ENCODE measurements at regions not wholly inside any gene's neighbourhood (a gene's known extent, or its start where the extent isn't known, plus 50 kb on each side); places are given as distances from the start of the nearest gene placed in this dataset.

- ATAC-seq (replicated peaks in 1 of 4) (no peak), DNase-seq (no peak)
- H3K4me1 ChIP-seq (ENCODE audit: control insufficient read depth in 1 of 2, extremely low read depth in 1 of 2, insufficient read depth in 2 of 2, low read length in 2 of 2) = no peaks in the 10 kb centered on the region
- Mint-ChIP-seq H3K27ac (no peak overlapping the region), H3K4me3 (no peak overlapping the region), H3K4me1 (no peaks in the 10 kb centered on the region), H3K9me3 (peaks cover 4 to 9% (median 5%) of the 10 kb centered on the region in 3 donors), H3K36me3 (no peaks in the 10 kb centered on the region), H3K27me3 (no peaks in the 10 kb centered on the region)
- H3K36me3 ChIP-seq (ENCODE audit: control insufficient read depth in 2 of 2, extremely low read depth in 1 of 2, insufficient read depth in 1 of 2, low read length in 1 of 2) = no peaks in the 10 kb centered on the region
- no peaks in the 10 kb centered on the region for H3K27me3 ChIP-seq (replicated peaks in 1 of 2; ENCODE audit: control insufficient read depth in 2 of 2, extremely low read depth in 1 of 2, insufficient read depth in 2 of 2, low read length in 1 of 2)
- no peak overlapping the region for H3K27ac ChIP-seq (ENCODE audit: low read length)
- POLR2A ChIA-PET = no interaction called here
- H3K4me3 ChIP-seq (ENCODE audit: control insufficient read depth in 1 of 2, extremely low read depth in 1 of 2, low read length in 1 of 2) = no peak overlapping the region
- CTCF ChIA-PET = no interaction called here
- H3K9me3 ChIP-seq = no peaks in the 10 kb centered on the region
- 58% methylated on average over 3 of the region's 5 CpGs for WGBS (ENCODE audit: insufficient coverage)
Measured at GRCh38 chr4:171524903-171525302, 288.3 kb upstream of the GALNTL6 start.

- CTCF ChIA-PET = no interaction called here
Measured at GRCh38 chr4:171521726-171522125, 291.5 kb upstream of the GALNTL6 start.

GRCh38 chr4:171519457-171519856 lies 293.7 kb upstream of the GALNTL6 start:
- WGBS (ENCODE audit: insufficient coverage) = no CpG with 5 or more reads among the region's 4 CpGs
- H3K36me3 ChIP-seq (ENCODE audit: control insufficient read depth in 2 of 2, extremely low read depth in 1 of 2, insufficient read depth in 1 of 2, low read length in 1 of 2) = no peaks in the 10 kb centered on the region
- no peak for ATAC-seq (replicated peaks in 1 of 4)

More at GRCh38 chr4:171521726-171522125, 291.5 kb upstream of the GALNTL6 start:
- Histone ChIP-seq H3K4me1 (ENCODE audit: control insufficient read depth in 1 of 2, extremely low read depth in 1 of 2, insufficient read depth in 2 of 2, low read length in 2 of 2) (no peaks in the 10 kb centered on the region), H3K36me3 (ENCODE audit: control insufficient read depth in 2 of 2, extremely low read depth in 1 of 2, insufficient read depth in 1 of 2, low read length in 1 of 2) (no peaks in the 10 kb centered on the region), H3K27me3 (replicated peaks in 1 of 2; ENCODE audit: control insufficient read depth in 2 of 2, extremely low read depth in 1 of 2, insufficient read depth in 2 of 2, low read length in 1 of 2) (no peaks in the 10 kb centered on the region), H3K4me3 (ENCODE audit: control insufficient read depth in 1 of 2, extremely low read depth in 1 of 2, low read length in 1 of 2) (no peak overlapping the region), H3K9me3 (no peaks in the 10 kb centered on the region), H3K27ac (ENCODE audit: low read length) (no peak overlapping the region)
- ATAC-seq (replicated peaks in 1 of 4) (no peak), DNase-seq (no peak)
- no peak overlapping the region for H3K27ac Mint-ChIP-seq
- peaks cover 6 to 12% (median 11%) of the 10 kb centered on the region in 3 donors for H3K9me3 Mint-ChIP-seq
- no peaks in the 10 kb centered on the region for H3K36me3 Mint-ChIP-seq
- no peak overlapping the region for H3K4me3 Mint-ChIP-seq
- 63% methylated on average over 1 of the region's 3 CpGs for WGBS (ENCODE audit: insufficient coverage)
- no peaks in the 10 kb centered on the region for H3K27me3 Mint-ChIP-seq
- POLR2A ChIA-PET = interaction anchor here in 1 of 2 donors (0.7 kb wide), 1 partner anchor 17 kb away, joined by 10 read pairs; no protein-coding TSS in a partner anchor
- H3K4me1 Mint-ChIP-seq = no peaks in the 10 kb centered on the region

GRCh38 chr4:171517883-171518282 lies 295.3 kb upstream of the GALNTL6 start:
- H3K9me3 Mint-ChIP-seq = peaks cover 6 to 17% (median 9%) of the 10 kb centered on the region in 3 donors
- ChIA-PET CTCF (no interaction called here), POLR2A (no interaction called here)
- H3K27me3 Mint-ChIP-seq = no peaks in the 10 kb centered on the region
- WGBS (ENCODE audit: insufficient coverage) = 86% methylated on average over 1 of the region's 1 CpG
- H3K27ac Mint-ChIP-seq = no peak overlapping the region
- no peak for ATAC-seq (replicated peaks in 1 of 4)
- Histone ChIP-seq H3K27me3 (replicated peaks in 1 of 2; ENCODE audit: control insufficient read depth in 2 of 2, extremely low read depth in 1 of 2, insufficient read depth in 2 of 2, low read length in 1 of 2) (no peaks in the 10 kb centered on the region), H3K36me3 (ENCODE audit: control insufficient read depth in 2 of 2, extremely low read depth in 1 of 2, insufficient read depth in 1 of 2, low read length in 1 of 2) (no peaks in the 10 kb centered on the region), H3K27ac (ENCODE audit: low read length) (no peak overlapping the region), H3K4me1 (ENCODE audit: control insufficient read depth in 1 of 2, extremely low read depth in 1 of 2, insufficient read depth in 2 of 2, low read length in 2 of 2) (no peaks in the 10 kb centered on the region), H3K4me3 (ENCODE audit: control insufficient read depth in 1 of 2, extremely low read depth in 1 of 2, low read length in 1 of 2) (no peak overlapping the region), H3K9me3 (no peaks in the 10 kb centered on the region)
- no peaks in the 10 kb centered on the region for H3K4me1 Mint-ChIP-seq
- H3K4me3 Mint-ChIP-seq = no peak overlapping the region
- DNase-seq = no peak
- H3K36me3 Mint-ChIP-seq = no peaks in the 10 kb centered on the region

More at GRCh38 chr4:171519457-171519856, 293.7 kb upstream of the GALNTL6 start:
- H3K27ac ChIP-seq (ENCODE audit: low read length) = no peak overlapping the region
- DNase-seq = no peak
- CTCF ChIA-PET = no interaction called here
- H3K27me3 Mint-ChIP-seq = no peaks in the 10 kb centered on the region
- H3K4me3 ChIP-seq (ENCODE audit: control insufficient read depth in 1 of 2, extremely low read depth in 1 of 2, low read length in 1 of 2) = no peak overlapping the region
- H3K4me1 ChIP-seq (ENCODE audit: control insufficient read depth in 1 of 2, extremely low read depth in 1 of 2, insufficient read depth in 2 of 2, low read length in 2 of 2) = no peaks in the 10 kb centered on the region
- POLR2A ChIA-PET = no interaction called here
- no peaks in the 10 kb centered on the region for H3K27me3 ChIP-seq (replicated peaks in 1 of 2; ENCODE audit: control insufficient read depth in 2 of 2, extremely low read depth in 1 of 2, insufficient read depth in 2 of 2, low read length in 1 of 2)
- H3K4me3 Mint-ChIP-seq = no peak overlapping the region
- H3K9me3 Mint-ChIP-seq = peaks cover 6 to 17% (median 8%) of the 10 kb centered on the region in 3 donors
- H3K36me3 Mint-ChIP-seq = no peaks in the 10 kb centered on the region
- no peaks in the 10 kb centered on the region for H3K9me3 ChIP-seq
- no peaks in the 10 kb centered on the region for H3K4me1 Mint-ChIP-seq
- H3K27ac Mint-ChIP-seq = no peak overlapping the region

DNA sequence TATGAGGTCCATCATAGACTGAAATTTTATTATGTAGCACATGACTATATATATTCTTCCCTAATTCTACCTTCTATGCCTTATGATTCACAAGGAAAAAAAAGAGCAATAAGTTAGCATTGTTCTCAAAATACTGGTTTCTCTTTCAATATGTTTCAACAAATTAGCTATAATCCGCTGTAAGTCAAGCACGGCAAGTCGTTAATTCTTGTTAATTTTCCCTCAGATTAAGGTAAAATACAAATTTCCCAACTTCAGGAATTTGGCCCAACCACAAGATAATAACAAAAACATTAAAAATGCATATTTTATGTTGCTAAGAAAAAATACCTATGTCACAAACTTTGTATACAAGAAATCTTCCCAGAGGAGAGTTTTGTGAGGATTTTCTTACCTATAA lies 296.5 kb upstream of the GALNTL6 start:
- no peaks in the 10 kb centered on the region for H3K36me3 ChIP-seq (ENCODE audit: control insufficient read depth in 2 of 2, extremely low read depth in 1 of 2, insufficient read depth in 1 of 2, low read length in 1 of 2)
- H3K4me3 ChIP-seq (ENCODE audit: control insufficient read depth in 1 of 2, extremely low read depth in 1 of 2, low read length in 1 of 2) = no peak overlapping the region
- POLR2A ChIA-PET = no interaction called here
- no peaks in the 10 kb centered on the region for H3K4me1 Mint-ChIP-seq
- no peaks in the 10 kb centered on the region for H3K9me3 ChIP-seq
- H3K36me3 Mint-ChIP-seq = no peaks in the 10 kb centered on the region
- no peak overlapping the region for H3K27ac Mint-ChIP-seq
- ATAC-seq (replicated peaks in 1 of 4) (no peak), DNase-seq (no peak)
- no peak overlapping the region for H3K27ac ChIP-seq (ENCODE audit: low read length)
- peaks cover 11 to 24% (median 13%) of the 10 kb centered on the region in 3 donors for H3K9me3 Mint-ChIP-seq
- H3K4me3 Mint-ChIP-seq = no peak overlapping the region
- WGBS (ENCODE audit: insufficient coverage) = no CpG with 5 or more reads among the region's 3 CpGs
- no peaks in the 10 kb centered on the region for H3K4me1 ChIP-seq (ENCODE audit: control insufficient read depth in 1 of 2, extremely low read depth in 1 of 2, insufficient read depth in 2 of 2, low read length in 2 of 2)
- no peaks in the 10 kb centered on the region for H3K27me3 ChIP-seq (replicated peaks in 1 of 2; ENCODE audit: control insufficient read depth in 2 of 2, extremely low read depth in 1 of 2, insufficient read depth in 2 of 2, low read length in 1 of 2)
- no peaks in the 10 kb centered on the region for H3K27me3 Mint-ChIP-seq
- CTCF ChIA-PET = no interaction called here

GRCh38 chr4:171484681-171485080 lies 328.5 kb upstream of the GALNTL6 start:
- Mint-ChIP-seq H3K4me3 (no peak overlapping the region), H3K4me1 (no peaks in the 10 kb centered on the region), H3K36me3 (no peaks in the 10 kb centered on the region), H3K9me3 (peaks cover 0 to 16% (median 6%) of the 10 kb centered on the region in 3 donors), H3K27ac (no peak overlapping the region), H3K27me3 (no peaks in the 10 kb centered on the region)
- Histone ChIP-seq H3K4me1 (ENCODE audit: control insufficient read depth in 1 of 2, extremely low read depth in 1 of 2, insufficient read depth in 2 of 2, low read length in 2 of 2) (no peaks in the 10 kb centered on the region), H3K27ac (ENCODE audit: low read length) (no peak overlapping the region), H3K9me3 (no peaks in the 10 kb centered on the region), H3K36me3 (ENCODE audit: control insufficient read depth in 2 of 2, extremely low read depth in 1 of 2, insufficient read depth in 1 of 2, low read length in 1 of 2) (no peaks in the 10 kb centered on the region), H3K4me3 (ENCODE audit: control insufficient read depth in 1 of 2, extremely low read depth in 1 of 2, low read length in 1 of 2) (no peak overlapping the region), H3K27me3 (replicated peaks in 1 of 2; ENCODE audit: control insufficient read depth in 2 of 2, extremely low read depth in 1 of 2, insufficient read depth in 2 of 2, low read length in 1 of 2) (no peaks in the 10 kb centered on the region)
- DNase-seq (no peak), ATAC-seq (replicated peaks in 1 of 4) (no peak)
- CTCF ChIA-PET = no interaction called here
- POLR2A ChIA-PET = no interaction called here

GRCh38 chr4:171478181-171478580 lies 335.0 kb upstream of the GALNTL6 start:
- Mint-ChIP-seq H3K36me3 (no peaks in the 10 kb centered on the region), H3K4me1 (no peaks in the 10 kb centered on the region), H3K27ac (no peak overlapping the region), H3K27me3 (no peaks in the 10 kb centered on the region), H3K4me3 (no peak overlapping the region), H3K9me3 (peaks cover 2 to 14% (median 3%) of the 10 kb centered on the region in 3 donors)
- no peak overlapping the region for H3K27ac ChIP-seq (ENCODE audit: low read length)
- CTCF ChIA-PET = no interaction called here
- POLR2A ChIA-PET = no interaction called here
- H3K4me3 ChIP-seq (ENCODE audit: control insufficient read depth in 1 of 2, extremely low read depth in 1 of 2, low read length in 1 of 2) = no peak overlapping the region
- DNase-seq = no peak
- ATAC-seq (replicated peaks in 1 of 4) = no peak
- H3K27me3 ChIP-seq (replicated peaks in 1 of 2; ENCODE audit: control insufficient read depth in 2 of 2, extremely low read depth in 1 of 2, insufficient read depth in 2 of 2, low read length in 1 of 2) = no peaks in the 10 kb centered on the region
- H3K9me3 ChIP-seq = no peaks in the 10 kb centered on the region
- no peaks in the 10 kb centered on the region for H3K36me3 ChIP-seq (ENCODE audit: control insufficient read depth in 2 of 2, extremely low read depth in 1 of 2, insufficient read depth in 1 of 2, low read length in 1 of 2)
- no peaks in the 10 kb centered on the region for H3K4me1 ChIP-seq (ENCODE audit: control insufficient read depth in 1 of 2, extremely low read depth in 1 of 2, insufficient read depth in 2 of 2, low read length in 2 of 2)
- no CpG with 5 or more reads among the region's 1 CpG for WGBS (ENCODE audit: insufficient coverage)

All from T-cell (primary cell).